H1 (cell line): ENCODE measurements at regions not wholly inside any gene's neighbourhood (a gene's known extent, or its start where the extent isn't known, plus 50 kb on each side); places are given as distances from the start of the nearest gene placed in this dataset.

ENCODE experiments used
- TF ChIP-seq, protein P1 (sequence below): IDR thresholded peaks from 2 replicates; pipeline ENCODE4 v1.6.1; 2012; ENCODE audit warnings: low read length, inconsistent platforms

DNA sequence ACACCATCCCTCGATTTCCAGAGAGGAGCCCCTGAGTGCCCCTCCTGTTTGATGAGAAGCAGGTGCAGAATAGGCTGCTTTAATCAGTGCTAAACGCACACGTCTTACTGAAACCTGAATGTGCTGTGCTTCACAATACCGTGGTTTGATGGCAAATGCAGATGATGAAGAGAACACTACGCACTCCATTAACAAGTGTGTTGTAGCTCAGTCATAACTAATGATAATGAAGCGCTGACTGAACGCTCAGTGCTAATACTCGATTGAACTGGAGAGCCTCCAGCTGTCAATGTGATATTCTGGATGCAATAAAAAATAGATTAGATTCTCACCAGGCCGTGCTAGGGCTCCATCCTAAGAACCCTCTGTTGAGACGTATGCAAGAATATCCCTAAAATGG lies 279.7 kb upstream of the PLPP4 start (continued):
- TF ChIP-seq, protein P1, sequence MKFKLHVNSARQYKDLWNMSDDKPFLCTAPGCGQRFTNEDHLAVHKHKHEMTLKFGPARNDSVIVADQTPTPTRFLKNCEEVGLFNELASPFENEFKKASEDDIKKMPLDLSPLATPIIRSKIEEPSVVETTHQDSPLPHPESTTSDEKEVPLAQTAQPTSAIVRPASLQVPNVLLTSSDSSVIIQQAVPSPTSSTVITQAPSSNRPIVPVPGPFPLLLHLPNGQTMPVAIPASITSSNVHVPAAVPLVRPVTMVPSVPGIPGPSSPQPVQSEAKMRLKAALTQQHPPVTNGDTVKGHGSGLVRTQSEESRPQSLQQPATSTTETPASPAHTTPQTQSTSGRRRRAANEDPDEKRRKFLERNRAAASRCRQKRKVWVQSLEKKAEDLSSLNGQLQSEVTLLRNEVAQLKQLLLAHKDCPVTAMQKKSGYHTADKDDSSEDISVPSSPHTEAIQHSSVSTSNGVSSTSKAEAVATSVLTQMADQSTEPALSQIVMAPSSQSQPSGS: no peak
